NCI-H345 treated with DMSO at 0.1 percent for 48 hours (cell line): ENCODE measurements at regions not wholly inside any gene's neighbourhood (a gene's known extent, or its start where the extent isn't known, plus 50 kb on each side); places are given as distances from the start of the nearest gene placed in this dataset.
"Not testable (repeated sequence)": the region's sequence is repeated elsewhere in the genome, so short reads cannot be mapped to it uniquely, and the experiment has no call there.

Experiments used
- DNase-seq: peaks from one replicate; lab custom pipeline; 2025; ENCODE audit not compliant: unreplicated experiment; lab: John Stamatoyannopoulos, UW

- no peak for DNase-seq
These were observed 266.6 kb downstream of the MEX3B start for GRCh38 chr15:81779181-81779580.

- DNase-seq = no peak
These were observed 268.3 kb downstream of the MEX3B start for GRCh38 chr15:81777546-81777945.

GRCh38 chr15:81776976-81777375 lies 268.8 kb downstream of the MEX3B start:
- no peak for DNase-seq

GRCh38 chr15:81775779-81776178 lies 270.0 kb downstream of the MEX3B start:
- DNase-seq = not testable (repeated sequence)

GRCh38 chr15:81774309-81774708 lies 271.5 kb downstream of the MEX3B start:
- DNase-seq = no peak

GRCh38 chr15:81768773-81769172 lies 277.0 kb downstream of the MEX3B start:
- DNase-seq = no peak

- no peak for DNase-seq
These were observed 278.9 kb downstream of the MEX3B start for GRCh38 chr15:81766829-81767475.

GRCh38 chr15:81765816-81766215 lies 280.0 kb downstream of the MEX3B start:
- no peak for DNase-seq

- DNase-seq = no peak
These were observed 282.5 kb downstream of the MEX3B start for GRCh38 chr15:81763304-81763703.

GRCh38 chr15:81760686-81761085 lies 285.1 kb downstream of the MEX3B start:
- no peak for DNase-seq

- DNase-seq = no peak
These were observed 287.0 kb downstream of the MEX3B start for GRCh38 chr15:81758818-81759284.

GRCh38 chr15:81755626-81756025 lies 290.2 kb downstream of the MEX3B start:
- DNase-seq = no peak

- no peak for DNase-seq
These were observed 291.7 kb downstream of the MEX3B start for GRCh38 chr15:81754078-81754477.

- no peak for DNase-seq
These were observed 292.8 kb downstream of the MEX3B start for GRCh38 chr15:81752974-81753373.

- DNase-seq = peak; percentile 91
These were observed 293.3 kb downstream of the MEX3B start for GRCh38 chr15:81752546-81752942.

GRCh38 chr15:81751816-81752545 lies 293.8 kb downstream of the MEX3B start:
- DNase-seq = no peak

- no peak for DNase-seq
These were observed 294.6 kb downstream of the MEX3B start for GRCh38 chr15:81751256-81751655.

- peak; percentile 43 for DNase-seq
These were observed 296.0 kb downstream of the MEX3B start for GRCh38 chr15:81749716-81750375.

GRCh38 chr15:81747482-81747881 lies 298.3 kb downstream of the MEX3B start:
- DNase-seq = no peak

GRCh38 chr15:81747026-81747425 lies 298.8 kb downstream of the MEX3B start:
- no peak for DNase-seq

GRCh38 chr15:81744364-81744763 lies 301.5 kb downstream of the MEX3B start:
- DNase-seq = no peak

GRCh38 chr15:81740416-81740815 lies 305.4 kb downstream of the MEX3B start:
- DNase-seq = no peak
